NCI-H1436 treated with DMSO at 0.1 percent for 48 hours (cell line): ENCODE measurements at regions not wholly inside any gene's neighbourhood (a gene's known extent, or its start where the extent isn't known, plus 50 kb on each side); places are given as distances from the start of the nearest gene placed in this dataset.
"Not testable (repeated sequence)": the region's sequence is repeated elsewhere in the genome, so short reads cannot be mapped to it uniquely, and the experiment has no call there.

Experiments used
- DNase-seq: peaks from one replicate; lab custom pipeline; 2025; lab: John Stamatoyannopoulos, UW

- no peak for DNase-seq
Observed at GRCh38 chr11:34001557-34002064, 49.9 kb upstream of the CAPRIN1 start.

DNA sequence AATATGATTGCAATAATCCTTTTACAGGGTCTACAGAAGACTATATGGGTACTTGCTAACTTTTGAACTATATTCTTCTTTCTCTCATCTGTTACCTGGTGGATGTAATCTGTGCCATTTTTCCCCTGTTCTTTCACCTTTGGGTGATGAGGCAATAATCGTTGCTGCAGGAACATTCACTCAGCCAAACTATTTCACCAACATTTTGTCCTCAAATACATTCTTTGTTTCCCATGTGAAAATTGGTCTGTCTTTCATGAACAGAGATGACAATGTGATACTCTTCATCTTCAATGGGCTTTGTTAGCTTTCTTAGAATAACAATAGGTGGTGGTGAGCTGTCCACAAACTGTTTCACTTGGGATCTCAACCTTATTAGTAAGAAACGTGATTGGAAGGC is 52.1 kb upstream of the CAPRIN1 start:
- no peak for DNase-seq

- no peak for DNase-seq
Observed at GRCh38 chr11:33997584-33998251, 53.8 kb upstream of the CAPRIN1 start.

DNA sequence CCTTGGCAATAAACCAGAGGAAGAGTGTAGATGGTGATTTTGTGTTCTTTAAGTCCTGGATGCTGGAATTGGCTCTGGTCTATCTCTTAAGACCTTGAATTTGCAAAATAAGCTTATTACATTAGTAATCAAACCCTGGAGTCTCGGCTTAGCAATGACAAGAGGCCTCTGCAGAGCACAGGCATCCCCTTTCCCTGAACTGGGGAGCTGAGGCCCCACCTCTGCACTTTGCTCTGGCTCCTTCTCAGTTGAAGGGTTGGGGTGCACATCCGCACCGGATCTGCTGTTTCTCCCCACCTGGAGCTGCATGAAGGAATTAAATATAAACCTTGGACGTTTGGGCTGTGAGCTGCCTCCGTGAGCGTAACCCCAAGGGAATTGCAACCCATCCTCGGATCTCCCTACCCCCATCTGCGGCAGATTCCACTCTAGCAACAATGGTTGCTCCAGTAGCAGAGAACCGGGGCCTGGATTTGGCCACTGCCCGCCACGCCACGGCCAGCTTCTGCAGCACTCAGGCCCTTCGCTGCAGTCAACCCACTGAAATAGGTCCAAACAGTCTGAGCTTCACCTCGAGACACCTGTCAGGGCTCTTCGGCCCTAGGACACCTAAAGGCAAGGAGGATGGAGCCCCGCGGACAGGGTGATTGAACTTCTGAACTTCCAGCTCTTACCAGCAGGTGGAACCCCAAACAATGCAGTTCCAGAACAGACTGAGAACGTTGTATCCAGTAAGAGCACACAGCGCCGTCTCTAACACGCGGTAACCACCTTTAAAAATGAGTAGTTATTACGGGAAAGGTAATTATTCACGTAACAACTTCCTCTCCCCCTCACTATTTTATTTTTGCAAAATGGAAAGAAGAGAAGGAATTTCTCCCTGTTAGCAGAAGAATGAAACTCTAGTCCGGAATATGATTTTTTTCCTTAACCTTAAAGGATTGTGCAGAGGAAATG is 54.8 kb upstream of the CAPRIN1 start:
- peak; percentile 18 for DNase-seq

DNA sequence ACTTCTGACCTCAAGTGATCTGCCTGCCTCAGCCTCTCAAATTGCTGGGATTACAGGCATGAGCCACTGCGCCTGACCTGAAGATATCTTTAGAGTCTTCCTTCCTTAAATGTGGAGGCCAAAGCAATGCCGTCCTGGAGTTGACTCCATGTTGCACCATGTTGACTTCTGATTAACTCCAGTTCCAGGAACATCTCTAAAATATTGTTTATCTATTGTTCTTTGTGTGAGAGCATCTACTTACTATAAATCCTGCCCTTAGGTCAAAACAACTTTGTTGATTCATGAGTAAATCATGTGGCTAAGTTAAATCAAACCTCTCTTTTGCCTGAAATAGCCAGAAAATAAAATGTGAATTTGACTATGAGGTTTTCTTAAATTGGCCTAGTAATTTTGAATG is 56.6 kb upstream of the CAPRIN1 start:
- no peak for DNase-seq

DNA sequence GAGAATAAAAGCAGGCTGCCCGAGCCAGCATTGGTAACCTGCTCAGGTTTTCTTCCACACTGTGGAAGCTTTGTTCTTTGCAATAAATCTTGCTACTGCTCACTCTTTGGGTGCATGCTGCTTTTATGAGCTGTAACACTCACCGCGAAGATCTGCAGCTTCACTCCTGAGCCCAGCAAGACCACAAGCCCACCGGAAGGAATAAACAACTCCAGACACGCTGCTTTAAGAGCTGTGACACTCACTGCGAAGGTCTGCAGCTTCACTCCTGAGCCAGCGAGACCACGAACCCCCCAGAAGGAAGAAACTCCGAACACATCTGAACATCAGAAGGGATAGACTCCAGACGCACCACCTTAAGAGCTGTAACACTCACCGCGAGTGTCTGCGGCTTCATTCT is 60.4 kb upstream of the CAPRIN1 start:
- DNase-seq, result not testable (repeated sequence)

DNA sequence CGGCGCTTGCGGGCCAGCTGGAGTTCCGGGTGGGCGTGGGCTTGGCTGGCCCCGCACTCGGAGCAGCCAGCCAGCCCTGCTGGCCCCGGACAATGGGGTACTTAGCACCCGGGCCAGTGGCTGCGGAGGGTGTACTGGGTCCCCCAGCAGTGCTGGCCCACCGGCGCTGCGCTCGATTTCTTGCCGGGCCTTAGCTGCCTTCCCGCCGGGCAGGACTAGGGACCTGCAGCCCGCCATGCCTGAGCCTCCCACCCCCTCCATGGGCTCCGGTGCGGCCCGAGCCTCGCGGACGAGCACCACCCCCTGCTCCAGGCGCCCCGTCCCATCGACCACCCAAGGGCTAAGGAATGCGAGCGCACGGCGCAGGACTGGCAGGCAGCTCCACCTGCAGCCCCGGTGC is 61.4 kb upstream of the CAPRIN1 start:
- not testable (repeated sequence) for DNase-seq

DNA sequence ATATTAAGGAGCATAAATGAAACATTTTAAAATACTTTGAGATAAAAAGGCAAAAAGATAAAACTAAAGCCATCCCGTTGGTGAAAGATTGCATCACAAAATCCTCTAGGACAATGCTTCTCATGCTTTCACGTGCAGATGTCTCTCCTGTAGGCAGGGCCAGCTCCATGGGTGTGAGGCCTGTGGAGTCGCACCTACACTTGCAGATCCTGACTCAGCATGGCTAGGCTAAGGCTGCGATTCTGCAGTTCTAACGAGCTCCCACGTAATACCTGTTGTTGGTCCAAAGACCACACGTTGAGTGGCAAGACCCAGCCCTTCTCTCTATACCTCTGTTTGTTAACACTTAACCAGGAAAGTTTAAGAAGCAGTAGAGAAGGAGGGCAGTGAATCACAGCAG is 62.1 kb upstream of the CAPRIN1 start:
- DNase-seq, result no peak

DNA sequence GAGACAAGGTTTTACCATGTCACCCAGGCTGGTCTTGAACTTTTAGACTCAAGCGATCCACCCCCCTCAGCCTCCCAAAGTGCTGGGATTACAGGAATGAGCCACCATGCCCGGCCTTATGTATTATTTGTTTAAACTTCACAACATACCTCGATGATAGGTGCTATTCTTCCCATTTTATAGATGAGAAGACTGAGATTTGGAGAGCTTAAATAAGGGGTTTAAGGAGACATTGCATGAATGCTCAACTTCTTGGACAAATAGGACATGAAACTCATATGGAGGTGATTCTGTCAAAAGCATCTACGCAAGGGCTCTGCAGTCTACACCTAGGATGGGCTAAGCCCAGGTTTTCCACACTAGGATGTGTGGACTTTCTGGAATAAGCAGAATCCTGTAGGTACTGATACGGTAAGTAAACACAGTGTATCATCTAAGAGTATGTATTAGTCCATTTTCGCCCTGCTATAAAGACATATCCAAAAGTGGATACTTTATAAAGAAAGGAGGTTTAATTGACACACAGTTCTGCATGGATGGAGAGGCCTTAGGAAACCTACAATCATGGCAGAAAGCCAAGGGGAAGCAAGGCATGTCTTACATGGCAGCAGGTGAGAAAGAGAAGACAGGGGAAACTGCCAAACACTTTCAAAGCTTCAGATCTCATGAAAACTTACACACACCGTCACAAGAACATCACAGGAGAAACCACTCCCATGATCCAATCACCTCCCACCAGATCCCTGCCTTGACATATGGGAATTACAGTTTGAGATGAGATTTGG is 62.8 kb upstream of the CAPRIN1 start:
- DNase-seq, result no peak

DNA sequence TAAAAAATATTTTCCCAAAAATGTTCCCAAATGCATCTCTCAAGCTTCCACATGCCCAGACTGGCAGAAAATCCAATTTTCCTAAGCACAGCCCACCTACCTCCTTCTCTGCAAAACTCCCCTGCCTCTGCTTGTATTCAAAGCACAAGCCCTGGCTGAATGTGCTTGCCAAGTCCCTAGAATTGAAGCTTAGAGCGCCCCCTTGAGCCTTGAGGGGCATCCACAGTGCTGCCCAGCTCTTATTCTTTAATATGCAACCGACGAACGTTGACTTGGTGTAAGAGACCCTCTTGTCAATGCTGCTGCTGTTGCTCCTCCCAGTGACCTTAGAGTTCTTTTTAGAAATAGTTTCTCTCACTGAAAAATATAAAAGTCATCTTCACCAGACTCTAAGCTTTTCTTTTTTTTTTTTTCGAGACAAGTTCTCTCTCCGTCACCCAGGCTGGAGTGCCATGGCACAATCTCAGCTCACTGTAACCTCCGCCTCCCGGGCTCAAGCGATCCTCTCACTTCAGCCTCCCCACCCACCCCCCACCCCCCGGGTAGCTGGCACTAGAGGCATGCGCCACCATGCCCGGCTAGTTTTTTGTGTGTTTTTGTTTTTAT is 63.5 kb upstream of the CAPRIN1 start:
- no peak for DNase-seq

GRCh38 chr11:33987545-33987944 is 64.0 kb upstream of the CAPRIN1 start:
- DNase-seq, result no peak

- DNase-seq, result not testable (repeated sequence)
Observed at GRCh38 chr11:33986597-33987501, 64.7 kb upstream of the CAPRIN1 start.

DNA sequence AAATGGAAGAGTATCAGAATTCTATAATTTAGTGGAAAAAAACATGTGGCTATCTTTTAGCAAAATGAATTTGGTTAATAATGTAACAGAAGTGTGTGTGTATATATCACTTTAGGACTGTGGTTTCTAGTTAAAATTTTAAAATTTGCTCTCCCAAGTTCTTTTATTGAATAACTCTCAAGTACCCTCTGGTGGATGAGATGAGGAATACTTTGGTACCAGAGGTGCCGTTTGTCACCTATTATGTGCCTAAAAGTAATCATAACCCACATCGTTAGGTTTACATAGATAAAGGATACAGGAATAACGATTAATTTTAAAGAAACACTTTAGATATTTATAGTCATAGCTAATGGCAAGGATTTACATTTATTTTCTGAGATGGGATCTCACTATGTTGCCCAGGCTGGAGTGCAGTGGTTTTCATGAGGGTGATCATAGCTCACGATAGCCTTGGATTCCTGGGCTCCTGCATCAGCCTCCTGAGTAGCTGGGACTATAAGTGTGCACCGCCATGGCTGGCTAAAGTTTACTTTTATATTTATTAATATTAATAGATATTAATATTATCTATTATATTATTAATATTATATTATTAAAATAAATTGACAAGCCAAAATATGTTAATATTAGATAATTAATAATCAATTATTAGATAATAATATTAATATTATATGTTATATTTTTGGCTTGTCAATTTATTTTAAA is 66.7 kb upstream of the CAPRIN1 start:
- DNase-seq, result no peak

GRCh38 chr11:33982661-33983060 is 68.9 kb upstream of the CAPRIN1 start:
- no peak for DNase-seq

DNA sequence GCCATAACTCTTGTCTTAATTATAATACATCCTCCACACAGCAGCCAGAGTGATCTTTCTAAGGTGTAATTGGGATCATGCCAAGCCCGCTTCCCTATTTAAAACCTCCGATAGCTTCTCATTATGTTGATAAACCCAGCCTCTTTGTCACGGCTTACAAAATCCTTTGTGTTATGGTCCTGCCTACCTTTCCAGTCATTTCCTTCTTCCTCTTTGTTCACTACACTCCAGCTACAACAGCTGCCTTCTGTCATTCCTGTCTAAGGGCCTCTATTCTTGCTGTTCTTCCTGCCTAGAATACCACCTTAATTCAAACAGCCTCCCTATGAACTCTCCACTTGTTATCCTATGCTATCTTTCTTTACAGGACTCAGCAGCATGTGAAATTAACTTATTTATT is 70.6 kb upstream of the CAPRIN1 start:
- peak; percentile 37 for DNase-seq

DNA sequence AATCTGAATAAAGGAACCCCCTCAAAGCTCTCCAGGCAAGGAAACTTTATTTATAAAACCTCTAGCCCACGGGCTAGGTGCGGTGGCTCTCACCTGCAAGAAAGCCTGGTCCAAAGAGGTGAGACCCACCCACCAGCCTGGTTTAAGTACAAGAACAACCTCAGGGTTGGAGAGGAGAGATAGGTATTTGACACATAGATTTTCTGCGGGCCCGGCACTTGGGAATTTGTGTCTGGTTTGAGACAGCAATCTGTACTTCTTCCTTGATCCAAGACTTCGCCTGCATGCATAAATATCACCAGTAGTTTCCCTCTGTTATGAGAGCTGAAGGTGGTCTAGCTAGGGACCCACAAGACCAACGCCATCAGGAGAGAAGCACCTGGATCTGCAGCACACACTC is 73.2 kb upstream of the CAPRIN1 start:
- no peak for DNase-seq

GRCh38 chr11:33977676-33978075 is 73.9 kb upstream of the CAPRIN1 start:
- no peak for DNase-seq

GRCh38 chr11:33976495-33977199 is 74.9 kb upstream of the CAPRIN1 start:
- DNase-seq, result no peak

DNA sequence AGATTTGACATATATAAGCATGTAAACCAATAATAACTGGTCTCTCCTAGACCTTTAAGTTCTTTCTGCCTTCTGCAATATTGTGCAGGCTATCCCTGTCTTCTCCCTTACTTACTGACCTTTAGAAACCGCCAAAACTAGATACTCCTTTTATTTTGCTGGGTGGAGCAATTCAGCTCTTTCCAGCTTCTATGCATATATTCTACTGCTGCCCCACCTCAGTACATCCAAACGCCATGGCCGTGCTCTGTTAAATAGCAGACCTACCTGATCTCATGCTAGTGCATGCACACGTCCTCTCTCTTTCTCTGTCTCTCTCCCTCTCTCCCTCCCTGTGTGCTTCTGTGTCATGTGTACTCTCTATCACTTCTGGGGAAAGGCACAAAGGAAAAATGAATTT is 76.7 kb upstream of the CAPRIN1 start:
- DNase-seq, result no peak

- not testable (repeated sequence) for DNase-seq
Observed at GRCh38 chr11:33971530-33971929, 79.7 kb upstream of the LMO2 start.
